Stomach smooth muscle (tissue), 2 donors: ENCODE measurements at regions not wholly inside any gene's neighbourhood (a gene's known extent, or its start where the extent isn't known, plus 50 kb on each side); places are given as distances from the start of the nearest gene placed in this dataset.

ENCODE experiments used
- H3K27ac ChIP-seq: one replicate; pipeline ENCODE4 v1.7.0; 2013; ENCODE audit warnings: mild to moderate bottlenecking, low read length, inconsistent platforms
- H3K27me3 ChIP-seq, 2 donors: one replicate each; pipeline ENCODE4 v1.7.0; 2013; ENCODE audit warnings: low read length in 2 of 2; ENCODE audit not compliant: insufficient read depth in 2 of 2, control insufficient read depth in 1 of 2
- H3K36me3 ChIP-seq, 2 donors: one replicate each; pipeline ENCODE4 v1.7.0; 2013; ENCODE audit warnings: low read length in 2 of 2; ENCODE audit not compliant: control insufficient read depth in 2 of 2, insufficient read depth in 2 of 2
- H3K4me1 ChIP-seq: one replicate; pipeline ENCODE4 v1.7.0; 2013; ENCODE audit warnings: low read length; ENCODE audit not compliant: control insufficient read depth, insufficient read depth
- H3K4me3 ChIP-seq, 2 donors: one replicate each; pipeline ENCODE4 v1.7.0; 2013; ENCODE audit warnings: low read length in 2 of 2
- H3K9ac ChIP-seq, 2 donors: one replicate each; pipeline ENCODE4 v1.7.0; 2013; ENCODE audit warnings: low read length in 2 of 2, mild to moderate bottlenecking in 1 of 2
- H3K9me3 ChIP-seq, 2 donors: one replicate each; pipeline ENCODE4 v1.7.0; 2013; ENCODE audit warnings: low read length in 2 of 2; ENCODE audit not compliant: control insufficient read depth in 2 of 2
- donor health status: healthy.
- donor health status: Pancreatic carcinoma.

GRCh38 chr4:63302792-63303191 lies 1106.5 kb downstream of the TECRL start:
- Histone ChIP-seq H3K9ac (no peak overlapping the region), H3K36me3 (no peaks in the 10 kb centered on the region), H3K9me3 (no peaks in the 10 kb centered on the region), H3K27ac (no peak overlapping the region), H3K4me1 (no peaks in the 10 kb centered on the region), H3K4me3 (no peak overlapping the region), H3K27me3 (no peaks in the 10 kb centered on the region)

GRCh38 chr4:63302078-63302477 lies 1107.2 kb downstream of the TECRL start:
- H3K27me3 ChIP-seq: no peaks in the 10 kb centered on the region

GRCh38 chr4:63296773-63297172 lies 1112.5 kb downstream of the TECRL start:
- no peaks in the 10 kb centered on the region for H3K27me3 ChIP-seq
- H3K4me1 ChIP-seq: no peaks in the 10 kb centered on the region
- no peak overlapping the region for H3K9ac ChIP-seq
- no peak overlapping the region for H3K27ac ChIP-seq
- no peaks in the 10 kb centered on the region for H3K9me3 ChIP-seq
- no peaks in the 10 kb centered on the region for H3K36me3 ChIP-seq
- no peak overlapping the region for H3K4me3 ChIP-seq

More at GRCh38 chr4:63302078-63302477, 1107.2 kb downstream of the TECRL start:
- no peak overlapping the region for H3K4me3 ChIP-seq
- H3K4me1 ChIP-seq: no peaks in the 10 kb centered on the region
- no peak overlapping the region for H3K9ac ChIP-seq
- H3K9me3 ChIP-seq: no peaks in the 10 kb centered on the region
- no peak overlapping the region for H3K27ac ChIP-seq
- no peaks in the 10 kb centered on the region for H3K36me3 ChIP-seq

GRCh38 chr4:63275491-63275890 lies 1133.8 kb downstream of the TECRL start:
- no peak overlapping the region for H3K27ac ChIP-seq
- H3K27me3 ChIP-seq: no peaks in the 10 kb centered on the region
- H3K36me3 ChIP-seq: no peaks in the 10 kb centered on the region
- H3K4me1 ChIP-seq: no peaks in the 10 kb centered on the region
- no peak overlapping the region for H3K4me3 ChIP-seq
- H3K9me3 ChIP-seq: no peaks in the 10 kb centered on the region
- no peak overlapping the region for H3K9ac ChIP-seq

GRCh38 chr4:63269156-63269555 lies 1140.1 kb downstream of the TECRL start:
- Histone ChIP-seq H3K9me3 (no peaks in the 10 kb centered on the region), H3K27me3 (no peaks in the 10 kb centered on the region), H3K27ac (no peak overlapping the region), H3K36me3 (no peaks in the 10 kb centered on the region), H3K9ac (no peak overlapping the region), H3K4me3 (no peak overlapping the region), H3K4me1 (no peaks in the 10 kb centered on the region)

GRCh38 chr4:63233671-63234070 lies 1175.6 kb downstream of the TECRL start:
- Histone ChIP-seq H3K4me1 (no peaks in the 10 kb centered on the region), H3K36me3 (no peaks in the 10 kb centered on the region), H3K4me3 (no peak overlapping the region), H3K27ac (no peak overlapping the region), H3K9me3 (no peaks in the 10 kb centered on the region), H3K27me3 (no peaks in the 10 kb centered on the region), H3K9ac (no peak overlapping the region)

- Histone ChIP-seq H3K27me3 (no peaks in the 10 kb centered on the region), H3K4me3 (no peak overlapping the region), H3K27ac (no peak overlapping the region), H3K9me3 (no peaks in the 10 kb centered on the region), H3K36me3 (no peaks in the 10 kb centered on the region), H3K4me1 (no peaks in the 10 kb centered on the region), H3K9ac (no peak overlapping the region)
Measured at GRCh38 chr4:63232058-63232457, 1177.2 kb downstream of the TECRL start.

- no peaks in the 10 kb centered on the region for H3K36me3 ChIP-seq
- no peak overlapping the region for H3K4me3 ChIP-seq
- H3K27me3 ChIP-seq: no peaks in the 10 kb centered on the region
- no peak overlapping the region for H3K27ac ChIP-seq
- H3K9me3 ChIP-seq: no peaks in the 10 kb centered on the region
- no peak overlapping the region for H3K9ac ChIP-seq
- H3K4me1 ChIP-seq: no peaks in the 10 kb centered on the region
Measured at GRCh38 chr4:63226229-63226628, 1183.0 kb downstream of the TECRL start.

- no peak overlapping the region for H3K27ac ChIP-seq
- H3K9ac ChIP-seq: no peak overlapping the region
- no peaks in the 10 kb centered on the region for H3K36me3 ChIP-seq
- H3K9me3 ChIP-seq: peaks cover 0 to 3% of the 10 kb centered on the region in 2 donors
- no peaks in the 10 kb centered on the region for H3K27me3 ChIP-seq
- no peaks in the 10 kb centered on the region for H3K4me1 ChIP-seq
- H3K4me3 ChIP-seq: no peak overlapping the region
Measured at GRCh38 chr4:63222466-63222865, 1186.8 kb downstream of the TECRL start.

- no peak overlapping the region for H3K4me3 ChIP-seq
- H3K27ac ChIP-seq: no peak overlapping the region
- H3K27me3 ChIP-seq: no peaks in the 10 kb centered on the region
- H3K4me1 ChIP-seq: no peaks in the 10 kb centered on the region
- H3K36me3 ChIP-seq: no peaks in the 10 kb centered on the region
- H3K9ac ChIP-seq: no peak overlapping the region
- H3K9me3 ChIP-seq: peaks cover 0 to 3% of the 10 kb centered on the region in 2 donors
Measured at GRCh38 chr4:63221477-63221876, 1187.8 kb downstream of the TECRL start.

GRCh38 chr4:63218856-63219255 lies 1190.4 kb downstream of the TECRL start:
- no peak overlapping the region for H3K9ac ChIP-seq
- H3K36me3 ChIP-seq: no peaks in the 10 kb centered on the region
- peaks cover 0 to 3% of the 10 kb centered on the region in 2 donors for H3K9me3 ChIP-seq
- no peak overlapping the region for H3K4me3 ChIP-seq
- no peak overlapping the region for H3K27ac ChIP-seq
- H3K27me3 ChIP-seq: no peaks in the 10 kb centered on the region
- H3K4me1 ChIP-seq: no peaks in the 10 kb centered on the region
